Loucy (cell line): ENCODE measurements at regions not wholly inside any gene's neighbourhood (a gene's known extent, or its start where the extent isn't known, plus 50 kb on each side); places are given as distances from the start of the nearest gene placed in this dataset.

ENCODE experiments used
- H2AFZ ChIP-seq: fragments of 200-600 bp; sonication (generic); 2 replicates; pipeline ENCODE4 v1.6.0; 2016; ENCODE audit warnings: antibody characterized with exemption, mild to moderate bottlenecking, low read length, moderate library complexity
- H3F3A ChIP-seq: fragments of 200-600 bp; 2 replicates; pipeline ENCODE4 v1.6.0; 2016; ENCODE audit warnings: antibody characterized with exemption, low read depth, mild to moderate bottlenecking
- H3K27me3 ChIP-seq: fragments of 200-600 bp; sonication (generic); 2 replicates; pipeline ENCODE4 v1.6.1; 2014; ENCODE audit warnings: low read length, mild to moderate bottlenecking; ENCODE audit not compliant: insufficient read depth, poor library complexity, severe bottlenecking
- H3K36me3 ChIP-seq: fragments of 200-600 bp; sonication (generic); 2 replicates; pipeline ENCODE4 v1.6.1; 2016; ENCODE audit warnings: low read length; ENCODE audit not compliant: insufficient read depth
- H3K4me1 ChIP-seq: fragments of 200-600 bp; sonication (generic); 2 replicates; pipeline ENCODE4 v1.5.1; 2014; ENCODE audit warnings: low read length, mild to moderate bottlenecking; ENCODE audit not compliant: insufficient read depth, poor library complexity, severe bottlenecking
- H3K4me2 ChIP-seq: fragments of 200-600 bp; sonication (generic); 2 replicates; pipeline ENCODE4 v1.6.0; 2014; ENCODE audit warnings: antibody characterized with exemption, low read length, low read depth, mild to moderate bottlenecking; ENCODE audit not compliant: poor library complexity, severe bottlenecking
- H3K4me3 ChIP-seq: fragments of 200-600 bp; sonication (generic); 2 replicates; pipeline ENCODE4 v1.5.1; 2014; ENCODE audit warnings: low read length, mild to moderate bottlenecking, mixed read lengths; ENCODE audit not compliant: poor library complexity, severe bottlenecking
- H3K79me2 ChIP-seq: fragments of 200-600 bp; sonication (generic); 2 replicates; pipeline ENCODE4 v1.6.1; 2014; ENCODE audit warnings: low read length; ENCODE audit not compliant: insufficient read depth
- H3K9ac ChIP-seq: fragments of 200-600 bp; sonication (generic); 2 replicates; pipeline ENCODE4 v1.6.0; 2014; ENCODE audit warnings: mild to moderate bottlenecking, low read depth, low read length, moderate library complexity; ENCODE audit not compliant: poor library complexity, severe bottlenecking
- H3K9me2 ChIP-seq: fragments of 200-600 bp; sonication (generic); replicated peaks from 2 replicates; pipeline ENCODE4 v1.6.1; 2016; ENCODE audit warnings: low read depth, low read length, mixed read lengths
- H3K9me3 ChIP-seq: fragments of 200-600 bp; sonication (generic); 2 replicates; pipeline ENCODE4 v1.6.1; 2014; ENCODE audit warnings: mild to moderate bottlenecking, antibody characterized with exemption, low read length, low read depth; ENCODE audit not compliant: insufficient read depth
- H4K20me1 ChIP-seq: fragments of 200-600 bp; sonication (generic); 2 replicates; pipeline ENCODE4 v1.6.0; 2014; ENCODE audit warnings: antibody characterized with exemption, low read length, mild to moderate bottlenecking; ENCODE audit not compliant: insufficient read depth, poor library complexity, severe bottlenecking
- EZH2phosphoT487 ChIP-seq: fragments of 200-600 bp; IDR thresholded peaks from 2 replicates; pipeline ENCODE4 v1.6.1; 2018; ENCODE audit warnings: antibody characterized with exemption, mild to moderate bottlenecking, moderate library complexity, borderline replicate concordance
- TF ChIP-seq, protein P1 (sequence below): fragments of 200-600 bp; sonication (generic); conservative IDR thresholded peaks from 2 replicates; pipeline ENCODE4 v1.5.1; 2014; ENCODE audit warnings: mild to moderate bottlenecking, antibody characterized with exemption, low read length

DNA sequence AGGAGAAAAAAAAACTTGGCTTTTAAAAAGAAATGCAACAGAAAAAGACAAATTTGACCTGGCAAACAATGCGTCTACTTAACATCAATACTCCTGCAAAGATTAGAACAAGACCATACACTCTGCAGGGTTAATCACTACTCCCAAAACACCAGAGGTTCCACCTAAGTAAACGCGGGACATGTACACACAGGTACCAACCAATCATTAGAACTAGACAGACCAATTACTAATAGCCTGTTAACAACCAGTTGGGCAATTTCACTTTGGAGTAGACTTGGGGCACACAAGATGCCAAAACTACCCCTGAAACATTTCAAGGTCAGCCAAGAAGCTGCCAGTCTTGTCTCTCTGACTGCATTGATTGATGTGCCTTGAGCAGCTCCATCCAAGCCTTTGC lies 125.8 kb downstream of the RRAGC start:
- Histone ChIP-seq H3K36me3 (no peaks in the 10 kb centered on the region), H3K4me1 (no peaks in the 10 kb centered on the region), H4K20me1 (no peaks in the 10 kb centered on the region), H3K4me3 (no peak overlapping the region), H3K79me2 (no peaks in the 10 kb centered on the region), H3K27me3 (no peaks in the 10 kb centered on the region), H2AFZ (no peak overlapping the region), H3K9ac (no peak overlapping the region), H3K9me2 (no peaks in the 10 kb centered on the region), H3K9me3 (no peaks in the 10 kb centered on the region), H3F3A (no peaks in the 10 kb centered on the region), H3K4me2 (no peak overlapping the region)
- no peak for TF ChIP-seq EZH2phosphoT487
- TF ChIP-seq, protein P1, sequence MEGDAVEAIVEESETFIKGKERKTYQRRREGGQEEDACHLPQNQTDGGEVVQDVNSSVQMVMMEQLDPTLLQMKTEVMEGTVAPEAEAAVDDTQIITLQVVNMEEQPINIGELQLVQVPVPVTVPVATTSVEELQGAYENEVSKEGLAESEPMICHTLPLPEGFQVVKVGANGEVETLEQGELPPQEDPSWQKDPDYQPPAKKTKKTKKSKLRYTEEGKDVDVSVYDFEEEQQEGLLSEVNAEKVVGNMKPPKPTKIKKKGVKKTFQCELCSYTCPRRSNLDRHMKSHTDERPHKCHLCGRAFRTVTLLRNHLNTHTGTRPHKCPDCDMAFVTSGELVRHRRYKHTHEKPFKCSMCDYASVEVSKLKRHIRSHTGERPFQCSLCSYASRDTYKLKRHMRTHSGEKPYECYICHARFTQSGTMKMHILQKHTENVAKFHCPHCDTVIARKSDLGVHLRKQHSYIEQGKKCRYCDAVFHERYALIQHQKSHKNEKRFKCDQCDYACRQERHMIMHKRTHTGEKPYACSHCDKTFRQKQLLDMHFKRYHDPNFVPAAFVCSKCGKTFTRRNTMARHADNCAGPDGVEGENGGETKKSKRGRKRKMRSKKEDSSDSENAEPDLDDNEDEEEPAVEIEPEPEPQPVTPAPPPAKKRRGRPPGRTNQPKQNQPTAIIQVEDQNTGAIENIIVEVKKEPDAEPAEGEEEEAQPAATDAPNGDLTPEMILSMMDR, result no peak

DNA sequence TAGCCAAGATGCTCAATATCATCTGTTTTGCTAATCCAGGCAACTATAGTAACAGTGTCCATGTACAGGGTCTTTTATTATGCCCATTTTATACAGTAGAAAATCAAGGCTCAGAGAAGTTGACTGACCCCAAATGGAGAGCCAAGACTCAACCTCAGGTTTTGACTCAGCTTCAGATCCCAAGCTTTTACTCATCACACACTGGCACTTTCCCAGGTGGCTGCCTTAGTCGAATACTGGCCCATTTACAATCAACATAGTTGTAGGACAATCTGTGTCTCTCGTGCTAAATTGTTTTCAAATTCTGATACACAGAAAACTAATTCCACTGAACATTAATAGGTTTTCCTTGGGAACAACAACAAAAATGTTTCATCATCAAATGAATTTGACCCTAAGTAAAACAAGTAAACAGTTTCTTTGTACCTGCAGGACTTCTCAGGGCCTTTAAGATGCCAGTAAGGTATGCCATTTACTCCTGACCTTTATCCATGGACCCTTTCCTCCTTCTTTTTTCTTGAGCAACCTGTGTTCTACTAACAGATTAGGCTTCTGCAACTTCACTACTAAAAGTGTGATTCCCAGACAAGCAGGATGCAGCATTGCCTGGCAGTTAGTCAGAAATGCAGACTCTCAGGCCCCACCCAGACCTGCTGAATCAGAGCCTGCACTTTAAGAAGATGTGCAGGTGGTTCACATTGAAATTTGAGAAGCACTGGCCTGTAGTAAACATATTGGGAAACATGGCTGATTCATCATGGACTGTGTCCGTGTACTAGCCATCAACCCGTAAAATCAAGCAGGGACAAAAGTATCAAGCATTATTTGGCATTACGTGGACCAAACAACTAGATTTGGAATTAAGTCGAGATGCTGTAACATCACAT lies 128.8 kb downstream of the RRAGC start:
- Histone ChIP-seq H3K36me3 (no peaks in the 10 kb centered on the region), H3K9me2 (no peaks in the 10 kb centered on the region), H3K27me3 (no peaks in the 10 kb centered on the region), H3K4me3 (no peak overlapping the region), H3K9ac (no peak overlapping the region), H3F3A (no peaks in the 10 kb centered on the region), H3K79me2 (no peaks in the 10 kb centered on the region), H4K20me1 (no peaks in the 10 kb centered on the region), H2AFZ (no peak overlapping the region), H3K4me2 (no peak overlapping the region), H3K4me1 (no peaks in the 10 kb centered on the region), H3K9me3 (no peaks in the 10 kb centered on the region)
- TF ChIP-seq EZH2phosphoT487, result no peak
- TF ChIP-seq, protein P1, result no peak

DNA sequence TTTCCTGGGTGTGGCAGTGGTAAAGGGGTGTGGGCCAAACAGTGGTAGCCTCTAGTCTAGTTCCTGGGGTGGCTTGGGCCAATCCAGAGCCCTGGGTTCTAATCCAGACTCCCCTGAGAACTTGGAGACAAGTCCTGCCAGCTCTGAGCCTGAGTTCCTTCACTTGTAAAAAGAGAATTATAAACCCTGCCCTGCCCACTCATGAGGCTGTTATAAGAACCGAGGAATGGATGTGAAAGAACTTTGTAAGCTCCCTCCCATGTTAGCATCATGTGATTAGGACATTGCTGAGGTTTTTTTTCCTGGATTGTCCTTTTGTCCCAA lies 131.0 kb downstream of the RRAGC start:
- Histone ChIP-seq H3K79me2 (no peaks in the 10 kb centered on the region), H3K36me3 (no peaks in the 10 kb centered on the region), H3K4me1 (no peaks in the 10 kb centered on the region), H3K27me3 (no peaks in the 10 kb centered on the region), H3F3A (no peaks in the 10 kb centered on the region), H4K20me1 (no peaks in the 10 kb centered on the region), H2AFZ (no peak overlapping the region), H3K4me3 (no peak overlapping the region), H3K9me2 (no peaks in the 10 kb centered on the region), H3K9ac (no peak overlapping the region), H3K9me3 (no peaks in the 10 kb centered on the region), H3K4me2 (no peak overlapping the region)
- TF ChIP-seq, protein P1, result no peak
- no peak for TF ChIP-seq EZH2phosphoT487
